ENCODE measurements at regions not wholly inside any gene's neighbourhood (a gene's known extent, or its start where the extent isn't known, plus 50 kb on each side); places are given as distances from the start of the nearest gene placed in this dataset.

DNA sequence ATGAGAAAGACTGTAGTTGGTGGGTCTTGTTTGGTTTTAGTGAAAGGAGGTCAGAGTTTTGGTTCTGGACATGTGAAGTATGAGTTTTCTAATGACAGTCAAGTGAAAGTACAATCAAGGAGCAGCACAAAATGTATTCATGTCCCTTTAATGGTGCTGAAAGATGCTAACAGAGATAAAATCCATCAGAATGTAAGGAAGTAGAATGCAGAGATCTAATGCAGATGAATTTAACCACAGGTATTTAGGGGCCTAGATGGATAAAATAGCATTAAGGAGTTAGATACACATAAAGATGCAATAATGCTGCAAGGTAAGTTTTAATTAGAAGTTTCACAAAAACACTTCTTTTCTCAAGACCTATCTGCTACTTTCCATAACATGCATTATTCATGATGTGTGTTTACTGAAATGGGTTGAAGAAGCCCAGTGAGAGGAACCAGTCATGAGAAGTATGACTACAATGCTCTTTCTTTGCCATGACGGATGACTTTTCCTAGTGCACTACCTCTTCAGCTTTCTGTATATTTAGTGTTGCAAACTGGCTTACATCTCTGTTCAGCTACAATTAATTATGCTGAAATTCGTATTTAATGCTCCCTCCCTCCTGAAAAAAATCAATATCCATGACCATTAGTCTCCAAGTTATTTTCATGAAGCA is 222.9 kb upstream of the HTR2A start:
- TF ChIP-seq, protein P1, sequence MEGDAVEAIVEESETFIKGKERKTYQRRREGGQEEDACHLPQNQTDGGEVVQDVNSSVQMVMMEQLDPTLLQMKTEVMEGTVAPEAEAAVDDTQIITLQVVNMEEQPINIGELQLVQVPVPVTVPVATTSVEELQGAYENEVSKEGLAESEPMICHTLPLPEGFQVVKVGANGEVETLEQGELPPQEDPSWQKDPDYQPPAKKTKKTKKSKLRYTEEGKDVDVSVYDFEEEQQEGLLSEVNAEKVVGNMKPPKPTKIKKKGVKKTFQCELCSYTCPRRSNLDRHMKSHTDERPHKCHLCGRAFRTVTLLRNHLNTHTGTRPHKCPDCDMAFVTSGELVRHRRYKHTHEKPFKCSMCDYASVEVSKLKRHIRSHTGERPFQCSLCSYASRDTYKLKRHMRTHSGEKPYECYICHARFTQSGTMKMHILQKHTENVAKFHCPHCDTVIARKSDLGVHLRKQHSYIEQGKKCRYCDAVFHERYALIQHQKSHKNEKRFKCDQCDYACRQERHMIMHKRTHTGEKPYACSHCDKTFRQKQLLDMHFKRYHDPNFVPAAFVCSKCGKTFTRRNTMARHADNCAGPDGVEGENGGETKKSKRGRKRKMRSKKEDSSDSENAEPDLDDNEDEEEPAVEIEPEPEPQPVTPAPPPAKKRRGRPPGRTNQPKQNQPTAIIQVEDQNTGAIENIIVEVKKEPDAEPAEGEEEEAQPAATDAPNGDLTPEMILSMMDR (IDR thresholded peaks at IDR 0.05), result no peak
- no peak for TF ChIP-seq POLR2A (IDR thresholded peaks at IDR 0.05)

Measured in adrenal gland (tissue), 5 donors.